HepG2 (cell line): ENCODE measurements at regions not wholly inside any gene's neighbourhood (a gene's known extent, or its start where the extent isn't known, plus 50 kb on each side); places are given as distances from the start of the nearest gene placed in this dataset.

Experiments used
- CTCF ChIP-seq: sonication (generic); formaldehyde crosslinking; IDR thresholded peaks from 2 replicates; pipeline ENCODE4 v1.5.0; 2020; ENCODE audit warnings: mild to moderate bottlenecking, missing genetic modification reagents, moderate library complexity
- ESRRA ChIP-seq: sonication (generic); formaldehyde crosslinking; IDR thresholded peaks from 2 replicates; pipeline ENCODE4 v1.5.1; 2020; ENCODE audit warnings: mild to moderate bottlenecking, low read depth, missing genetic modification reagents
- EZH2 ChIP-seq: conservative IDR thresholded peaks from 2 replicates; pipeline ENCODE4 v1.6.1; 2012; ENCODE audit warnings: mild to moderate bottlenecking, low read depth, low read length, moderate library complexity
- MYC ChIP-seq: sonication (generic); formaldehyde crosslinking; IDR thresholded peaks from 2 replicates; pipeline ENCODE4 v1.9.0; 2021; ENCODE audit warnings: missing genetic modification reagents, borderline replicate concordance
- POLR2A ChIP-seq, 2 experiments: IDR thresholded peaks; 2 replicates each; pipeline ENCODE4 v1.6.1; 2011; ENCODE audit warnings: low read depth in 2 of 2, low read length in 2 of 2, mild to moderate bottlenecking in 1 of 2, moderate library complexity in 1 of 2; ENCODE audit not compliant: insufficient read depth in 1 of 2
- REST ChIP-seq, 2 experiments: IDR thresholded peaks; 2 replicates each; pipeline ENCODE4 v1.6.1; 2011 to 2012; ENCODE audit warnings: low read length in 2 of 2, borderline replicate concordance in 1 of 2, low read depth in 1 of 2, mild to moderate bottlenecking in 1 of 2, moderate library complexity in 1 of 2
- SNRNP70 ChIP-seq: fragments of 200-400 bp; formaldehyde crosslinking; IDR thresholded peaks from 2 replicates; pipeline ENCODE4 v1.6.1; 2017; ENCODE audit warnings: mild to moderate bottlenecking, low read depth, low read length, moderate library complexity
- ZFP62 ChIP-seq: sonication (generic); formaldehyde crosslinking; IDR thresholded peaks from 2 replicates; pipeline ENCODE4 v1.4.0; 2020; ENCODE audit warnings: missing genetic modification reagents
- ZNF232 ChIP-seq: sonication (generic); formaldehyde crosslinking; IDR thresholded peaks from 2 replicates; pipeline ENCODE4 v1.4.0; 2020; ENCODE audit warnings: missing genetic modification reagents, borderline replicate concordance
- ZNF510 ChIP-seq: sonication (generic); formaldehyde crosslinking; IDR thresholded peaks from 2 replicates; pipeline ENCODE4 v1.4.0; 2020; ENCODE audit warnings: low read depth, mild to moderate bottlenecking, missing genetic modification reagents
- ZNF564 ChIP-seq: sonication (generic); formaldehyde crosslinking; IDR thresholded peaks from 2 replicates; pipeline ENCODE4 v1.8.1; 2023; ENCODE audit warnings: mild to moderate bottlenecking, missing genetic modification reagents

GRCh38 chr18:73918816-73919215 lies 228.8 kb downstream of the FBXO15 start:
- no peak for TF ChIP-seq EZH2
- no peak for TF ChIP-seq REST (IDR thresholded peaks at IDR 0.05; ENCODE audit: borderline replicate concordance in 1 of 2, low read depth in 1 of 2, low read length in 2 of 2)
- TF ChIP-seq ZNF232, result no peak
- TF ChIP-seq POLR2A (IDR thresholded peaks at IDR 0.05; ENCODE audit: insufficient read depth in 1 of 2, low read depth in 2 of 2, low read length in 2 of 2), result no peak
- no peak for TF ChIP-seq ZNF510
- no peak for TF ChIP-seq CTCF
- TF ChIP-seq ESRRA, result no peak
- TF ChIP-seq ZNF564 (CRISPR knock-in tag), result no peak
- no peak for TF ChIP-seq MYC
- TF ChIP-seq ZFP62, result no peak
- TF ChIP-seq SNRNP70, result no peak
